OCI-LY3 (cell line): ENCODE measurements at regions not wholly inside any gene's neighbourhood (a gene's known extent, or its start where the extent isn't known, plus 50 kb on each side); places are given as distances from the start of the nearest gene placed in this dataset.

Experiments
- EZH2phosphoT487 ChIP-seq: fragments of 200-600 bp; shearing (Covaris generic); IDR thresholded peaks from 2 replicates; pipeline ENCODE4 v1.6.1; 2018; ENCODE audit warnings: antibody characterized with exemption, mixed run types, low read depth
- TF ChIP-seq, protein P1 (sequence below): fragments of 200-600, 300-600 bp; sonication (generic); IDR thresholded peaks from 2 replicates; pipeline ENCODE4 v1.5.1; 2014; ENCODE audit warnings: antibody characterized with exemption, low read length, low read depth

DNA sequence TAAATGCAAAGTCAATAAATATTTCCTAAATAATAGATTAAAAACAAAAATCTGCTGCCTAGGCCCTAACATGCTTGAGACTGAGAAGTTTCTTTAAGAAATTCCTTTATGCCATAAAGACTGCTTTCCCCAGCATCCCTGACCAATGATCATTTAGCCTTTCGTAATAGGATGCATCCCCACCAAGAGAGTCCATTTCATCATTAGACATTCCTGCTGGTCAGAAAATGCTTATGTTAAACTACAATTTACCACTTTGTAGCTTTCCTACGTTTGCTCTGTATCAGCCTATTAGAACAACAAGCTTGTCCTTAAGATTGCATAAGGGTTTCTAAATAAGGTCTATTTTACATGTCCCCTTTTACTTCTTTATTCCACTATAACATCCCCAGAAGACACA, 59.8 kb upstream of the HSF2 start:
- TF ChIP-seq, protein P1, sequence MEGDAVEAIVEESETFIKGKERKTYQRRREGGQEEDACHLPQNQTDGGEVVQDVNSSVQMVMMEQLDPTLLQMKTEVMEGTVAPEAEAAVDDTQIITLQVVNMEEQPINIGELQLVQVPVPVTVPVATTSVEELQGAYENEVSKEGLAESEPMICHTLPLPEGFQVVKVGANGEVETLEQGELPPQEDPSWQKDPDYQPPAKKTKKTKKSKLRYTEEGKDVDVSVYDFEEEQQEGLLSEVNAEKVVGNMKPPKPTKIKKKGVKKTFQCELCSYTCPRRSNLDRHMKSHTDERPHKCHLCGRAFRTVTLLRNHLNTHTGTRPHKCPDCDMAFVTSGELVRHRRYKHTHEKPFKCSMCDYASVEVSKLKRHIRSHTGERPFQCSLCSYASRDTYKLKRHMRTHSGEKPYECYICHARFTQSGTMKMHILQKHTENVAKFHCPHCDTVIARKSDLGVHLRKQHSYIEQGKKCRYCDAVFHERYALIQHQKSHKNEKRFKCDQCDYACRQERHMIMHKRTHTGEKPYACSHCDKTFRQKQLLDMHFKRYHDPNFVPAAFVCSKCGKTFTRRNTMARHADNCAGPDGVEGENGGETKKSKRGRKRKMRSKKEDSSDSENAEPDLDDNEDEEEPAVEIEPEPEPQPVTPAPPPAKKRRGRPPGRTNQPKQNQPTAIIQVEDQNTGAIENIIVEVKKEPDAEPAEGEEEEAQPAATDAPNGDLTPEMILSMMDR = no peak
- TF ChIP-seq EZH2phosphoT487 = no peak
